Activated naive CD8-positive, alpha-beta T cell treated with anti-CD3 and anti-CD28 coated beads, Interleukin-2, amount 50 U/mL, for 24 hours (primary cell): ENCODE measurements at regions not wholly inside any gene's neighbourhood (a gene's known extent, or its start where the extent isn't known, plus 50 kb on each side); places are given as distances from the start of the nearest gene placed in this dataset.

Experiments
- ATAC-seq: fragments of 150-1000 bp; cut with Tn5 transposase; one replicate; pipeline ENCODE4 v1.10.0; 2021
- DNase-seq: peaks from one replicate; pipeline ENCODE4 v3.0.0; 2021
- H3K27ac Mint-ChIP-seq: one replicate; pipeline ENCODE4 v1.8.0; 2021; ENCODE audit warnings: mild to moderate bottlenecking, mixed read lengths
- H3K27me3 Mint-ChIP-seq: one replicate; pipeline ENCODE4 v1.8.0; 2021; ENCODE audit warnings: mixed read lengths
- H3K36me3 Mint-ChIP-seq: one replicate; pipeline ENCODE4 v1.8.0; 2021; ENCODE audit warnings: low read depth, mixed read lengths
- H3K4me1 Mint-ChIP-seq: one replicate; pipeline ENCODE4 v1.8.0; 2021; ENCODE audit warnings: mixed read lengths
- H3K4me3 Mint-ChIP-seq: one replicate; pipeline ENCODE4 v1.8.0; 2021; ENCODE audit warnings: mild to moderate bottlenecking, moderate library complexity, mixed read lengths
- H3K9me3 Mint-ChIP-seq: one replicate; pipeline ENCODE4 v1.8.0; 2021; ENCODE audit warnings: mixed read lengths

DNA sequence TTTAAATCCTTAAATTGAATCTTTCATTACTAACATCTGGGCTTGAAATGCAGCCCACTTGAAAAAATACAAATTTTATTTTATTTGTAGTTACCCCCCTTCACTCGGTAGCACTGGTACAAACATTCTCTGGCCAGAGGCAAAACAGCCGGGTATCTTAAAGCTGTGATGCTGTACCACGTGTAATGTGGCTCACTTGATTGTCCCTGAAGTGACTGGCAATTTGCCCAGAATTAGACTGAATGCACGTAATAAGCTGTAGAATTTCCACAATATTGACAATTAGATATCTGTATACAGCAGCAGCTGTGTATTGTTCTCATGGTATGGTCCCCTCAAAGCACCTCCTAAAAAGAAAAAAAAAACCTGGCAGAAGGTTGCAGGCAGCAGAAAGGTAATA is 192.8 kb upstream of the TBC1D5 start:
- DNase-seq = no peak
- no peak for ATAC-seq
- no peaks in the 10 kb centered on the region for H3K36me3 Mint-ChIP-seq
- H3K27me3 Mint-ChIP-seq = peaks cover 4% of the 10 kb centered on the region
- H3K4me3 Mint-ChIP-seq = no peak overlapping the region
- no peak overlapping the region for H3K27ac Mint-ChIP-seq
- H3K4me1 Mint-ChIP-seq = no peaks in the 10 kb centered on the region
- H3K9me3 Mint-ChIP-seq = no peaks in the 10 kb centered on the region

- Mint-ChIP-seq H3K4me1 (no peaks in the 10 kb centered on the region), H3K27me3 (peaks cover 7% of the 10 kb centered on the region), H3K4me3 (no peak overlapping the region), H3K36me3 (no peaks in the 10 kb centered on the region), H3K27ac (no peak overlapping the region), H3K9me3 (no peaks in the 10 kb centered on the region)
- ATAC-seq = no peak
- no peak for DNase-seq
Observed at GRCh38 chr3:17932136-17932771, 189.8 kb upstream of the TBC1D5 start.

DNA sequence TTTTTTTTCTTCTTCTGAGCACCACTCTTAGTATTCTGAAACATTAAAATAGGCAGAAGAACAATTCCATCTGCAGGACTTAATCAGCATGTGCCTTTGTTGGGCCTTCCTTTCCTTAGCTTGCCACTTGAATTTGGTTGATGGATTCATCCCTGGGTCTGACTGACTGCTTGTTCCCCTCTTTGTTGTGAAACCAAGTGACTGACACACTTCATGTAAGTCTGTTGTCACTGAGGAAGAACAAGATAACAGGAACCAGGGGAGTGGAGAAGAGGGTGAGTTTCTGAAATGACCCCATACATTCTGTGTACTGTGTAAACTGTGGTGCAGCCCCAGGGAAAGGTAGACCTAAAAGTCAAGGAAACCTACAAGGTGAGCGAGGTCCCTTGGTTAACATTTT is 188.7 kb upstream of the TBC1D5 start:
- peaks cover 7% of the 10 kb centered on the region for H3K27me3 Mint-ChIP-seq

GRCh38 chr3:17928502-17929145 is 186.2 kb upstream of the TBC1D5 start:
- no peak overlapping the region for H3K27ac Mint-ChIP-seq
- ATAC-seq = no peak
- H3K27me3 Mint-ChIP-seq = peaks cover 2% of the 10 kb centered on the region
- no peak for DNase-seq
- no peaks in the 10 kb centered on the region for H3K4me1 Mint-ChIP-seq
- H3K36me3 Mint-ChIP-seq = no peaks in the 10 kb centered on the region
- no peak overlapping the region for H3K4me3 Mint-ChIP-seq
- no peaks in the 10 kb centered on the region for H3K9me3 Mint-ChIP-seq

More for the DNA sequence above, 188.7 kb upstream of the TBC1D5 start:
- Mint-ChIP-seq H3K27ac (no peak overlapping the region), H3K4me3 (no peak overlapping the region), H3K9me3 (no peaks in the 10 kb centered on the region), H3K4me1 (no peaks in the 10 kb centered on the region), H3K36me3 (no peaks in the 10 kb centered on the region)
- no peak for ATAC-seq
- no peak for DNase-seq

- Mint-ChIP-seq H3K27ac (no peak overlapping the region), H3K4me1 (no peaks in the 10 kb centered on the region), H3K9me3 (no peaks in the 10 kb centered on the region), H3K36me3 (no peaks in the 10 kb centered on the region), H3K4me3 (no peak overlapping the region), H3K27me3 (peaks cover 2% of the 10 kb centered on the region)
- no peak for ATAC-seq
- DNase-seq = no peak
Observed at GRCh38 chr3:17927036-17927435, 184.6 kb upstream of the TBC1D5 start.

DNA sequence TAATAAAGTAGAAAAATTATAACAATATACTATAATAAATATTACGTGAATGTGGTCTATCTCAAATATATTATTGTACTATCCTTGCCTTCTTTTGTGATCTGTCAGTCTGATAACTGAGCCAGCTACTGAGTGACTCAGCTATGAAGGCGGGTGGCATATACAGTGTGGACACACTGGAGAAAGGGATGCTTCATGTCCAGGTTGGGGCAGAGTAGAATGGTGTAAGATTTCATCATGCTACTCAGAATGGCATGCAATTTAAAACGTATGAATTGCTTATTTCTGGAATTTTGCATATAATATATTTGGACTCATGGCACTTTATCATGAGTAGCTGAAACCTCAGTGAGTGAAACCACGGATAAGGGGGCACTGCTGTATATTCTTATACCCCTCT is 172.9 kb upstream of the TBC1D5 start:
- H3K9me3 Mint-ChIP-seq = no peaks in the 10 kb centered on the region
- ATAC-seq = no peak
- DNase-seq = no peak
- H3K4me3 Mint-ChIP-seq = no peak overlapping the region
- H3K4me1 Mint-ChIP-seq = peaks cover 4% of the 10 kb centered on the region
- H3K27ac Mint-ChIP-seq = no peak overlapping the region
- peaks cover 2% of the 10 kb centered on the region for H3K27me3 Mint-ChIP-seq
- no peaks in the 10 kb centered on the region for H3K36me3 Mint-ChIP-seq

GRCh38 chr3:17913359-17913758 is 170.9 kb upstream of the TBC1D5 start:
- peaks cover 2% of the 10 kb centered on the region for H3K27me3 Mint-ChIP-seq
- DNase-seq (no peak), ATAC-seq (no peak)
- H3K27ac Mint-ChIP-seq = no peak overlapping the region
- H3K4me1 Mint-ChIP-seq = peaks cover 4% of the 10 kb centered on the region
- H3K36me3 Mint-ChIP-seq = no peaks in the 10 kb centered on the region
- no peaks in the 10 kb centered on the region for H3K9me3 Mint-ChIP-seq
- H3K4me3 Mint-ChIP-seq = no peak overlapping the region

DNA sequence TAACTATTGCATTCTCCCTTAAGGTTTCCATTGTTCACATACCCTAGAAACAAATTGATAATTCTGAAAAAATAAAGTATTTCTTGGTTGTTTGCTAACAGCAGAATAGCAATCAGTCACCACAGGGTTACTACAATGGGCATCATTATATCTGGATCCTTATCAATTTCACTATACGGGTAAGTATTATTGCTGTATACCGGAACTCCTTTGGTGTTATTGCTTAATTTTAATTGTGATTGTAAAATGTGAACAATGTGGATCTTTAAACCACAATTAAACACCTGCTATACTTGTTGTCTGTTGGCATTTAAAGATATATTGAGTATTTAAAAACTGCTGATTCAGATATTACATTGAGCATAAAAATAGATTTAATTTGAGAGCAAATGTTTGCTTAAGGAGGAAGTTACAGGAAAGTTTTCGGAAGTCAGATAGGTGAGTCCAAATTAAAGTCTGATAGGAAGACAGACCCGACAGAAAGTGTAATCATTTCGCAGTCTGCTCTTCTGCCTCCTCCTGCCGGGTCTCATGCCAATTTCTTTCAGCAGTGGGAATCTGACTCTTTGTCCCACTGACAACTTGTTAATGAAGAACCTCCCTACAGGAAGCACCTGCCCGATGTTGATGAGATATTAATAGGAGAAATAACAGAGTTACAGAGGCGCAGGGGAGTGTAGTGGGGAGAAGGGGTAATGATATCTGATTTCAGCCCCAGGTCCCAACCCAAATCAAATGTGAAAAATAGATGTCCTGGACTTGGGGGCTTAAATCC is 169.7 kb upstream of the TBC1D5 start:
- Mint-ChIP-seq H3K27me3 (peaks cover 2% of the 10 kb centered on the region), H3K27ac (no peak overlapping the region), H3K9me3 (no peaks in the 10 kb centered on the region), H3K4me1 (peaks cover 4% of the 10 kb centered on the region), H3K36me3 (no peaks in the 10 kb centered on the region), H3K4me3 (no peak overlapping the region)
- DNase-seq (no peak), ATAC-seq (no peak)

DNA sequence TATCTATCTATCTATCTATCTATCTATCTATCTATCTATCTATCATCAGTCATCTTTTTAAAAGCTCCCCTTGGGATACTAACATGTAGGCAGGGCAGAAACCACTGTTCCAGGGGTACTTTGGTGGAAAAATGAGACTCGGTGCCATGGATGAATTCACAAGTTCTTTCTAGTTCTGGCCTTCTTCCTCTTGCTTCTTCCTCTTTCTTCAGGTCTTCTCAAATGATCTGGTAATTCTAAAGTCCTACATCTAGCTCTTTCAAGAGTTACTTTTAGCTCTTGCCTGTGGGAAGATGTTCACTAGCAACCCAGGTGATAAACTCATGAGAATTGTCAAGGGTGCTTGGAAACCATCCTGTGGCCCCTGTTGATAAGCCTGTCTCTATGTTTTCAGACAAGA is 168.5 kb upstream of the TBC1D5 start:
- Mint-ChIP-seq H3K36me3 (no peaks in the 10 kb centered on the region), H3K27me3 (peaks cover 2% of the 10 kb centered on the region), H3K9me3 (no peaks in the 10 kb centered on the region), H3K4me1 (peaks cover 4% of the 10 kb centered on the region), H3K27ac (no peak overlapping the region), H3K4me3 (no peak overlapping the region)
- no peak for DNase-seq
- no peak for ATAC-seq

DNA sequence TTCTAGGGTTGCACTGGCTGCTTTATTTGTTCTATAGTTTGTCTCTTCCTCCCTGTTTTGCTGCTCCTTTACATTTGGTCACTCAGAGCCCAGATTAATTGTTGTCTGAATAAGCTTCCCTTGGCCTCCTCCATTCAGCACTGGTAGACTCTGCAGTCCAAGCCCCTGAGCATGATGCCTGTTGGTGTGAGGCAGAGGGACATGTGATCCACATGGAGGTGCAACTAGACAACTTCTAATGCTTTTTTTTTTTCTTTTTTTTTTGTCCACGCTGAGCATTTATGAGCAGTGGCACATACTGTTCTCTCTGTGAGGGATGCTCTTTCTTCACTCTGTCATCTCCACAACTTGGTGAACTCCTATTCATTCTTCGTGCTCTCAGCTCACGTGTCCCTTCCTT is 167.3 kb upstream of the TBC1D5 start:
- peaks cover 5% of the 10 kb centered on the region for H3K27me3 Mint-ChIP-seq
- ATAC-seq = no peak
- H3K4me3 Mint-ChIP-seq = no peak overlapping the region
- no peaks in the 10 kb centered on the region for H3K9me3 Mint-ChIP-seq
- no peak for DNase-seq
- no peak overlapping the region for H3K27ac Mint-ChIP-seq
- H3K4me1 Mint-ChIP-seq = peaks cover 4% of the 10 kb centered on the region
- no peaks in the 10 kb centered on the region for H3K36me3 Mint-ChIP-seq

DNA sequence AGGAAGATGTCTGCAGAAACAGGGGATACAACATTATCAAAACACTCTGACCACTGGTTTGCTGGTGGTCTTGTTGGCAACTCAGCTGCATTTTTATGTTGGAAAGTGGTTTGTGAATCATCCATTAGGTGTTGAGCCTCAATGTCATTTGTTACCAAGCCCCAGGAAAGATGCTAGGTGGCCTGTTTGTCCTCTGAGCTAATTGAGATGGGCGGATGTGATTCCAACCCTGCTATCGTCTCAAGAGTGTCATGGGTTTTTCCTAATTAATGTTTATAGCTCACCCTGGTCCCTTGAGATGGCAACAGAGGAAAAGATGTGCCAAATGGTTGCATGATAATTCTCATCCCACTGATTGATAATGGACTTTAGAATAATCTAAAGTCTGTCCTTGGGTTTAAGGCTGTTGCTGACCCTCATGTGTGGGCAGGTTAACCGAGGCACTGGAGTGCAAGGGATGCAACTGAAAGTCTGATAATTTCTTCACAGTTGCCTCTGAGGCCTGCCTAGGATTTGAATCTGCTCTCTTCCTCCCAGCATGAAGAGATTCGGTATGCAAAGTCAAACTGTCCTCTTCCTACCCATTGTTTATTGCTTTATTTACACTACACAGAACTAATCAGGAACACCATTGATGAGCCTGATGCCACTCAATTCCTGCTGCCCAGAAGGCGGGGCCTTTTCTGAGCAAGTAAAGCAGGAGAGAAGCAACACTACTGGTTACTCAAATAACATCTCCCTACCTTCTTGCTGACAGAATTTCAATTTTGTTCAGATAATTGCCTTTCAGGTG is 166.2 kb upstream of the TBC1D5 start:
- Mint-ChIP-seq H3K36me3 (no peaks in the 10 kb centered on the region), H3K4me1 (peaks cover 4% of the 10 kb centered on the region), H3K9me3 (no peaks in the 10 kb centered on the region), H3K27me3 (peaks cover 5% of the 10 kb centered on the region), H3K4me3 (no peak overlapping the region), H3K27ac (no peak overlapping the region)
- no peak for DNase-seq
- ATAC-seq = no peak

DNA sequence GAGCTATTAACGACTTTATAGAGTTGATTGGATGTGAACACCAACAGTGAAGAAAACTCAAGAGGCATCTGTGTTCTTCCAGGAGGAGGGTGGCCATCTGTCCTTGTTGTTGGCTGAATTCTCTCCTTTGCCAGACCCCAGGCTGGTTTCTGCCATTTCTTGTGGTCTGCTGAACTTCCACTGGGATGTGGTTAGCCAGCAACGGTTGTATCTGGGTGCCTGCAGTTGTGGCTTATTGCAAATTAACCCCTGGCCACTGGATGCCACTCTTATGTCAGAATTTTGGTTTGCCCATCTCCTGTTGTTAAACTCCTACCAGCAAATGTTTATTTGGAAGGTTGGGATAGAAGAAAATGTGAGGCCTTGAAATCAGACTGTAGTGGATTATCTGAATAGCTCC is 163.6 kb upstream of the TBC1D5 start:
- Mint-ChIP-seq H3K36me3 (no peaks in the 10 kb centered on the region), H3K27me3 (peaks cover 3% of the 10 kb centered on the region), H3K4me3 (no peak overlapping the region), H3K27ac (no peak overlapping the region), H3K4me1 (peaks cover 5% of the 10 kb centered on the region), H3K9me3 (no peaks in the 10 kb centered on the region)
- DNase-seq (no peak), ATAC-seq (no peak)

GRCh38 chr3:17901893-17902292 is 159.5 kb upstream of the TBC1D5 start:
- H3K27me3 Mint-ChIP-seq = peaks cover 3% of the 10 kb centered on the region
- DNase-seq = no peak
- no peak overlapping the region for H3K27ac Mint-ChIP-seq
- H3K36me3 Mint-ChIP-seq = no peaks in the 10 kb centered on the region
- peaks cover 2% of the 10 kb centered on the region for H3K4me1 Mint-ChIP-seq
- no peak for ATAC-seq
- H3K9me3 Mint-ChIP-seq = peaks cover 4% of the 10 kb centered on the region
- no peak overlapping the region for H3K4me3 Mint-ChIP-seq

GRCh38 chr3:17894434-17895060 is 152.1 kb upstream of the TBC1D5 start:
- ATAC-seq (peak; percentile 61), DNase-seq (peak; percentile 44)
- H3K36me3 Mint-ChIP-seq = no peaks in the 10 kb centered on the region
- H3K4me1 Mint-ChIP-seq = no peaks in the 10 kb centered on the region
- H3K9me3 Mint-ChIP-seq = no peaks in the 10 kb centered on the region
- H3K27me3 Mint-ChIP-seq = no peaks in the 10 kb centered on the region
- no peak overlapping the region for H3K4me3 Mint-ChIP-seq
- no peak overlapping the region for H3K27ac Mint-ChIP-seq
